SK-N-SH (cell line): ENCODE measurements at regions not wholly inside any gene's neighbourhood (a gene's known extent, or its start where the extent isn't known, plus 50 kb on each side); places are given as distances from the start of the nearest gene placed in this dataset.

Source experiments
- CTCF ChIA-PET: fragments of 300-600, 350-600 bp; formaldehyde crosslinking; extraction: SDS; loops from one replicate; lab custom pipeline; 2021; lab: Yijun Ruan, JAX
- POLR2A ChIA-PET: fragments of 350-600 bp; sonication (Branson Sonifier 250); formaldehyde crosslinking; extraction: SDS; loops from one replicate; lab custom pipeline; 2020; ENCODE audit warnings: antibody characterized with exemption, inconsistent platforms; lab: Yijun Ruan, JAX
- DNase-seq: peaks from one replicate; pipeline ENCODE4 v3.0.0; 2012
- H2AFZ ChIP-seq: fragments of 200-600 bp; sonication (generic); 2 replicates; pipeline ENCODE4 v1.8.1; 2016; ENCODE audit warnings: antibody characterized with exemption, mild to moderate bottlenecking, low read depth
- H3F3A ChIP-seq: fragments of 200-600 bp; sonication (generic); replicated peaks from 2 replicates; pipeline ENCODE3; 2016; ENCODE audit warnings: antibody characterized with exemption, mild to moderate bottlenecking; ENCODE audit not compliant: insufficient read depth
- H3K27ac ChIP-seq, 2 experiments: fragments of 200-500 bp in 1 of 2; fragments of 200-600 bp in 1 of 2; sonication (Bioruptor generic) in 1 of 2; sonication (generic), shearing (Covaris generic) in 1 of 2; 2 replicates each; pipeline versions ENCODE4 v1.5.1 to v1.6.1; 2014 to 2016; ENCODE audit warnings: low read depth in 2 of 2, inconsistent platforms in 1 of 2, low read length in 1 of 2, mild to moderate bottlenecking in 1 of 2, mixed read lengths in 1 of 2
- H3K27me3 ChIP-seq: fragments of 200-600 bp; sonication (generic), shearing (Covaris generic); 2 replicates; pipeline ENCODE4 v1.6.1; 2016; ENCODE audit warnings: mixed run types; ENCODE audit not compliant: insufficient read depth
- H3K36me3 ChIP-seq, 2 experiments: fragments of 200-500 bp in 1 of 2; fragments of 200-600 bp in 1 of 2; sonication (Bioruptor generic) in 1 of 2; sonication (generic) in 1 of 2; replicated peaks in 1 of 2; 2 replicates each; pipeline versions ENCODE3 to v1.5.1; 2014 to 2016; ENCODE audit warnings: low read length in 1 of 2, mild to moderate bottlenecking in 1 of 2; ENCODE audit not compliant: insufficient read depth in 2 of 2, control insufficient read depth in 1 of 2
- H3K4me1 ChIP-seq, 2 experiments: fragments of 200-500 bp in 1 of 2; fragments of 200-600 bp in 1 of 2; sonication (Bioruptor generic) in 1 of 2; sonication (generic), shearing (Covaris generic) in 1 of 2; 2 replicates each; pipeline versions ENCODE4 v1.5.1 to v1.6.1; 2014 to 2016; ENCODE audit warnings: low read depth in 1 of 2, low read length in 1 of 2, mixed run types in 1 of 2; ENCODE audit not compliant: insufficient read depth in 2 of 2, control insufficient read depth in 1 of 2
- H3K4me2 ChIP-seq: fragments of 200-600 bp; sonication (generic), shearing (Covaris generic); 2 replicates; pipeline ENCODE4 v1.6.1; 2017; ENCODE audit warnings: mixed run types
- H3K4me3 ChIP-seq, 2 experiments: fragments of 200-500 bp in 1 of 2; fragments of 200-600 bp in 1 of 2; sonication (Bioruptor generic) in 1 of 2; sonication (generic), shearing (Covaris generic) in 1 of 2; 2 replicates each; pipeline versions ENCODE4 v1.5.1 to v1.8.1; 2014 to 2016; ENCODE audit warnings: low read depth in 2 of 2, inconsistent platforms in 1 of 2, low read length in 1 of 2, mild to moderate bottlenecking in 1 of 2, mixed read lengths in 1 of 2, moderate library complexity in 1 of 2
- H3K79me2 ChIP-seq: fragments of 200-600 bp; sonication (generic); 2 replicates; pipeline ENCODE4 v1.8.1; 2017; ENCODE audit warnings: mild to moderate bottlenecking; ENCODE audit not compliant: insufficient read depth
- H3K9ac ChIP-seq: fragments of 200-600 bp; sonication (generic); 2 replicates; pipeline ENCODE4 v1.6.1; 2017; ENCODE audit warnings: mixed run types
- H3K9me2 ChIP-seq: fragments of 200-600 bp; sonication (generic); 2 replicates; pipeline ENCODE4 v1.6.1; 2017; ENCODE audit warnings: mixed run types
- H3K9me3 ChIP-seq: fragments of 200-600 bp; sonication (generic); 2 replicates; pipeline ENCODE4 v1.6.1; 2017; ENCODE audit warnings: mixed run types, mild to moderate bottlenecking, moderate library complexity
- H4K20me1 ChIP-seq: fragments of 200-600 bp; sonication (generic); 2 replicates; pipeline ENCODE4 v1.6.1; 2017; ENCODE audit warnings: mild to moderate bottlenecking, mixed run types; ENCODE audit not compliant: insufficient read depth
- CTCF ChIP-seq: fragments of 200-600 bp; sonication (generic); IDR thresholded peaks from 2 replicates; pipeline ENCODE4 v1.6.1; 2017; ENCODE audit warnings: antibody characterized with exemption, mild to moderate bottlenecking, moderate library complexity
- EP300 ChIP-seq, 2 experiments: IDR thresholded peaks; 2 replicates each; pipeline versions ENCODE4 v1.4.0 to v1.6.1; 2012; ENCODE audit warnings: borderline replicate concordance in 1 of 2, low read depth in 1 of 2, low read length in 1 of 2
- EZH2phosphoT487 ChIP-seq: fragments of 200-600 bp; sonication (generic); IDR thresholded peaks from 2 replicates; pipeline ENCODE4 v1.6.1; 2017; ENCODE audit warnings: low read depth, mixed run types, mild to moderate bottlenecking, antibody characterized with exemption, moderate library complexity, borderline replicate concordance
- FOSL2 ChIP-seq: IDR thresholded peaks from 2 replicates; pipeline ENCODE4 v1.4.0; 2012; ENCODE audit warnings: low read depth, mild to moderate bottlenecking, moderate library complexity, borderline replicate concordance
- FOXM1 ChIP-seq: IDR thresholded peaks from 2 replicates; pipeline ENCODE4 v1.4.0; 2012; ENCODE audit warnings: low read depth, mild to moderate bottlenecking
- GABPA ChIP-seq: IDR thresholded peaks from 2 replicates; pipeline ENCODE4 v1.4.0; 2012; ENCODE audit warnings: low read depth, mild to moderate bottlenecking
- IRF3 ChIP-seq: fragments of 150-350 bp; IDR thresholded peaks from 2 replicates; pipeline ENCODE4 v1.6.1; 2016; ENCODE audit warnings: mild to moderate bottlenecking, low read depth, low read length
- JUND ChIP-seq: IDR thresholded peaks from 2 replicates; pipeline ENCODE4 v1.4.0; 2012
- MEF2A ChIP-seq: IDR thresholded peaks from 2 replicates; pipeline ENCODE4 v1.4.0; 2012; ENCODE audit warnings: low read depth, borderline replicate concordance
- MXI1 ChIP-seq: IDR thresholded peaks from 2 replicates; pipeline ENCODE4 v1.6.1; 2012; ENCODE audit warnings: mild to moderate bottlenecking, low read depth, low read length, improper control_type of control experiment
- PBX3 ChIP-seq: IDR thresholded peaks from 2 replicates; pipeline ENCODE4; 2012
- POLR2AphosphoS5 ChIP-seq: IDR thresholded peaks from 2 replicates; pipeline ENCODE4 v1.6.1; 2012; ENCODE audit warnings: low read depth, low read length
- RAD21 ChIP-seq: IDR thresholded peaks from 2 replicates; pipeline ENCODE4 v1.6.1; 2012; ENCODE audit warnings: mild to moderate bottlenecking, low read length
- RXRA ChIP-seq: IDR thresholded peaks from 2 replicates; pipeline ENCODE4 v1.4.0; 2012; ENCODE audit warnings: low read depth, mild to moderate bottlenecking, borderline replicate concordance
- TAF1 ChIP-seq: IDR thresholded peaks from 2 replicates; pipeline ENCODE4 v1.6.1; 2012; ENCODE audit warnings: low read depth, mild to moderate bottlenecking, low read length, moderate library complexity, borderline replicate concordance
- TEAD4 ChIP-seq: IDR thresholded peaks from 2 replicates; pipeline ENCODE4 v1.4.0; 2012; ENCODE audit warnings: mild to moderate bottlenecking, borderline replicate concordance; ENCODE audit not compliant: insufficient read depth
- YY1 ChIP-seq: IDR thresholded peaks from 2 replicates; pipeline ENCODE4 v1.4.0; 2012; ENCODE audit warnings: low read depth, mild to moderate bottlenecking
- WGBS: methylation state at CpG from one replicate; pipeline ENCODE4 v1.1.6; 2017; ENCODE audit warnings: low lambda C conversion rate; 5-methylcytosine and 5-hydroxymethylcytosine counted together
- TF ChIP-seq, protein P1 (sequence below): IDR thresholded peaks from 2 replicates; pipeline ENCODE4 v1.4.0; 2012; ENCODE audit warnings: low read depth, borderline replicate concordance
- TF ChIP-seq, protein P2 (sequence below): IDR thresholded peaks from 2 replicates; pipeline ENCODE4 v1.6.1; 2012; ENCODE audit warnings: mild to moderate bottlenecking, low read depth, low read length, moderate library complexity
- TF ChIP-seq, protein P3 (sequence below): fragments of 150-350 bp; IDR thresholded peaks from 2 replicates; pipeline ENCODE4 v1.6.1; 2017; ENCODE audit warnings: antibody characterized with exemption, low read length, low read depth, borderline replicate concordance
- TF ChIP-seq, protein P4 (sequence below): IDR thresholded peaks from 2 replicates; pipeline ENCODE4 v1.4.0; 2012; ENCODE audit warnings: low read depth

DNA sequence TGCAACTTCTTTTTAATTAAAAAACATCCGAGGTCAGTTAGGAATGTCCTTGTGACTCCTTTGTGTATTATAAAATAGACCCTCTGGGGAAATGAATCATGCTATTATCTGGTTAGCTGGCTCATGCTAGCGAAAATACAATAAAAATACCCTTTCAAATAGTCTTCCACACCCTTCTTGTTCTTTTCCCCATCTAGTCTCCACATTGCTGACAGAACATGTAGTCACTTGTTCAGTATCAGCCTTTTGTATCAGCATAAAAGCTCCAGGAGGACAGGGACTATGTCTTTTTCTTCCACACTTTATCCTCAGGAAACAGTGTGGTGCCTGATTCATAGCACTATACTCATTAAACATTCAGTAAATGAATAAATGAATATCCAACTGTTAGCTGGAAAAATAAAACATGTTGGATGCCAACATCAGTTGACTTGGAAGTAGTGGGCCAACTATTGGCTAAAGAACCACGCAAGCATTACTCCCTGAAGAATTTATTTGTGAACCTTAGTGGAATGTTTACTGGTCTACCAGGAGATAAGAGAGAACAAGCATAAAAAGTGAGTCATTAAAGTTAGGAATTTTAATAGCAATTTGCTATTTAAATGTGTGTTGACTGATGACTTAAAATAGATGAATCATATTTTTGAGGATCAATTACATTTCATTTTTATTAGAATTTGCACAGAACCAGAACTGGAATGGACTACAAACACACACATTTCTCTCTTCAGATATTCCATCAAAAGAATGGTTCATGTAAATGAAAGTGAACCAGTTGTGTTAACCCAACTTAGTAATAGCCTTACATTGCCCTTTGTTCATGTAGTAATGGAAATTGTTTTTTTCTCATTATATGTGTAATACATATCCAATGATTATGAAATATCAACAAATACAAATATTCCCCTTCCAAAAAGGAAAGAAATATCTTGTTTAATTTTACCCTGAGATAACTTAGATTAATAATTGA is 129.6 kb downstream of the DKK1 start:
- H3K79me2 ChIP-seq, result no peaks in the 10 kb centered on the region
- peak overlapping the region; percentile 81 for H2AFZ ChIP-seq
- no peak for DNase-seq
- WGBS, result 8% methylated on average over 3 of the region's 3 CpGs
- H4K20me1 ChIP-seq, result no peaks in the 10 kb centered on the region
- H3K9me2 ChIP-seq, result no peaks in the 10 kb centered on the region
- H3K9me3 ChIP-seq, result no peaks in the 10 kb centered on the region
- no peaks in the 10 kb centered on the region for H3K27me3 ChIP-seq
- peak overlapping the region; percentile 42 for H3K9ac ChIP-seq
- H3K4me1 ChIP-seq, result peaks cover 4 to 20% of the 10 kb centered on the region in 2 experiments; a peak in 3 of 4 replicates
- POLR2A ChIA-PET, result no interaction called here
- H3K4me3 ChIP-seq, result no peak overlapping the region
- peak overlapping the region; percentile 62 for H3K4me2 ChIP-seq
- H3K27ac ChIP-seq, result peak overlapping the region in 1 of 2 experiments; percentile 87; a peak in 2 of 4 replicates
- H3K36me3 ChIP-seq, result no peaks in the 10 kb centered on the region
- CTCF ChIA-PET, result interaction anchor here (1.2 to 1.3 kb wide), 3 partner anchors 9 to 97 kb away, joined by 3 read pairs; no protein-coding TSS in a partner anchor
- peaks cover 18% of the 10 kb centered on the region for H3F3A ChIP-seq
- peak; percentile 53 for TF ChIP-seq JUND
- TF ChIP-seq EP300 (IDR thresholded peaks at IDR 0.05; ENCODE audit: borderline replicate concordance in 1 of 2, low read depth in 1 of 2, low read length in 1 of 2), result peak in 1 of 2 experiments; percentile 82; a peak in 2 of 4 replicates
- TF ChIP-seq, protein P1, sequence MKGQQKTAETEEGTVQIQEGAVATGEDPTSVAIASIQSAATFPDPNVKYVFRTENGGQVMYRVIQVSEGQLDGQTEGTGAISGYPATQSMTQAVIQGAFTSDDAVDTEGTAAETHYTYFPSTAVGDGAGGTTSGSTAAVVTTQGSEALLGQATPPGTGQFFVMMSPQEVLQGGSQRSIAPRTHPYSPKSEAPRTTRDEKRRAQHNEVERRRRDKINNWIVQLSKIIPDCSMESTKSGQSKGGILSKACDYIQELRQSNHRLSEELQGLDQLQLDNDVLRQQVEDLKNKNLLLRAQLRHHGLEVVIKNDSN, result no peak
- TF ChIP-seq MEF2A, result peak; percentile 57; the same call in 1 of the 2 replicates
- TF ChIP-seq TAF1, result no peak
- peak; percentile 2 for TF ChIP-seq PBX3
- TF ChIP-seq YY1, result no peak
- TF ChIP-seq POLR2AphosphoS5, result no peak
- TF ChIP-seq RXRA, result 0 out of 2 replicates have a peak, but pooled peaks have one; percentile 19
- no peak for TF ChIP-seq EZH2phosphoT487
- no peak for TF ChIP-seq GABPA
- no peak for TF ChIP-seq CTCF
- peak; percentile 53; the same call in 1 of the 2 replicates for TF ChIP-seq FOSL2
- no peak for TF ChIP-seq MXI1
- TF ChIP-seq FOXM1, result 0 out of 2 replicates have a peak, but pooled peaks have one; percentile 37
- TF ChIP-seq, protein P2, sequence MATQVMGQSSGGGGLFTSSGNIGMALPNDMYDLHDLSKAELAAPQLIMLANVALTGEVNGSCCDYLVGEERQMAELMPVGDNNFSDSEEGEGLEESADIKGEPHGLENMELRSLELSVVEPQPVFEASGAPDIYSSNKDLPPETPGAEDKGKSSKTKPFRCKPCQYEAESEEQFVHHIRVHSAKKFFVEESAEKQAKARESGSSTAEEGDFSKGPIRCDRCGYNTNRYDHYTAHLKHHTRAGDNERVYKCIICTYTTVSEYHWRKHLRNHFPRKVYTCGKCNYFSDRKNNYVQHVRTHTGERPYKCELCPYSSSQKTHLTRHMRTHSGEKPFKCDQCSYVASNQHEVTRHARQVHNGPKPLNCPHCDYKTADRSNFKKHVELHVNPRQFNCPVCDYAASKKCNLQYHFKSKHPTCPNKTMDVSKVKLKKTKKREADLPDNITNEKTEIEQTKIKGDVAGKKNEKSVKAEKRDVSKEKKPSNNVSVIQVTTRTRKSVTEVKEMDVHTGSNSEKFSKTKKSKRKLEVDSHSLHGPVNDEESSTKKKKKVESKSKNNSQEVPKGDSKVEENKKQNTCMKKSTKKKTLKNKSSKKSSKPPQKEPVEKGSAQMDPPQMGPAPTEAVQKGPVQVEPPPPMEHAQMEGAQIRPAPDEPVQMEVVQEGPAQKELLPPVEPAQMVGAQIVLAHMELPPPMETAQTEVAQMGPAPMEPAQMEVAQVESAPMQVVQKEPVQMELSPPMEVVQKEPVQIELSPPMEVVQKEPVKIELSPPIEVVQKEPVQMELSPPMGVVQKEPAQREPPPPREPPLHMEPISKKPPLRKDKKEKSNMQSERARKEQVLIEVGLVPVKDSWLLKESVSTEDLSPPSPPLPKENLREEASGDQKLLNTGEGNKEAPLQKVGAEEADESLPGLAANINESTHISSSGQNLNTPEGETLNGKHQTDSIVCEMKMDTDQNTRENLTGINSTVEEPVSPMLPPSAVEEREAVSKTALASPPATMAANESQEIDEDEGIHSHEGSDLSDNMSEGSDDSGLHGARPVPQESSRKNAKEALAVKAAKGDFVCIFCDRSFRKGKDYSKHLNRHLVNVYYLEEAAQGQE, result no peak
- TF ChIP-seq TEAD4, result peak; percentile 64; the same call in 1 of the 2 replicates
- TF ChIP-seq, protein P3, sequence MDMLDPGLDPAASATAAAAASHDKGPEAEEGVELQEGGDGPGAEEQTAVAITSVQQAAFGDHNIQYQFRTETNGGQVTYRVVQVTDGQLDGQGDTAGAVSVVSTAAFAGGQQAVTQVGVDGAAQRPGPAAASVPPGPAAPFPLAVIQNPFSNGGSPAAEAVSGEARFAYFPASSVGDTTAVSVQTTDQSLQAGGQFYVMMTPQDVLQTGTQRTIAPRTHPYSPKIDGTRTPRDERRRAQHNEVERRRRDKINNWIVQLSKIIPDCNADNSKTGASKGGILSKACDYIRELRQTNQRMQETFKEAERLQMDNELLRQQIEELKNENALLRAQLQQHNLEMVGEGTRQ, result no peak
- TF ChIP-seq IRF3, result no peak
- TF ChIP-seq, protein P4, sequence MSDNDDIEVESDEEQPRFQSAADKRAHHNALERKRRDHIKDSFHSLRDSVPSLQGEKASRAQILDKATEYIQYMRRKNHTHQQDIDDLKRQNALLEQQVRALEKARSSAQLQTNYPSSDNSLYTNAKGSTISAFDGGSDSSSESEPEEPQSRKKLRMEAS, result no peak
- no peak for TF ChIP-seq RAD21
